ENCODE measurements at regions not wholly inside any gene's neighbourhood (a gene's known extent, or its start where the extent isn't known, plus 50 kb on each side); places are given as distances from the start of the nearest gene placed in this dataset.

GRCh38 chr5:30572279-30572678 is 621.2 kb upstream of the CDH6 start:
- TF ChIP-seq CTCF (IDR thresholded peaks at IDR 0.05): no peak
- no peak for TF ChIP-seq EP300 (IDR thresholded peaks at IDR 0.05)
